Natural killer cell treated with Interleukin-12 subunit alpha and Interleukin-12 subunit beta and Interleukin-15 and Interleukin-18, amount 100 ng/mL, for 72 hours (primary cell): ENCODE measurements at regions not wholly inside any gene's neighbourhood (a gene's known extent, or its start where the extent isn't known, plus 50 kb on each side); places are given as distances from the start of the nearest gene placed in this dataset.
"Not testable (repeated sequence)": the region's sequence is repeated elsewhere in the genome, so short reads cannot be mapped to it uniquely, and the experiment has no call there.

Experiments used
- ATAC-seq, 2 donors: fragments of 150-1000 bp; cut with Tn5 transposase in 1 of 2; sonication (Bioruptor Pico), chemical (Tn5 transposase) in 1 of 2; 2 replicates each; pipeline ENCODE4 v1.10.0; 2021
- DNase-seq: peaks from one replicate; pipeline ENCODE4 v3.0.0; 2022; ENCODE audit warnings: low spot score
- H3K27ac Mint-ChIP-seq, 2 donors: 1 replicate in 1 of 2; 2 replicates in 1 of 2; pipeline ENCODE4 v1.8.0; 2022; ENCODE audit warnings: mixed read lengths in 2 of 2, mild to moderate bottlenecking in 1 of 2, moderate library complexity in 1 of 2
- H3K27me3 Mint-ChIP-seq, 2 donors: 1 replicate in 1 of 2; 2 replicates in 1 of 2; pipeline ENCODE4 v1.8.0; 2022; ENCODE audit warnings: mixed read lengths in 2 of 2
- H3K36me3 Mint-ChIP-seq: one replicate; pipeline ENCODE4 v1.8.0; 2022; ENCODE audit warnings: mixed read lengths
- H3K4me1 Mint-ChIP-seq, 2 donors: 1 replicate in 1 of 2; 2 replicates in 1 of 2; pipeline ENCODE4 v1.8.0; 2022; ENCODE audit warnings: low read depth in 2 of 2, mixed read lengths in 2 of 2, mild to moderate bottlenecking in 1 of 2
- H3K4me3 Mint-ChIP-seq: one replicate; pipeline ENCODE4 v1.8.0; 2022; ENCODE audit warnings: mixed read lengths
- H3K9me3 Mint-ChIP-seq: 2 replicates; pipeline ENCODE4 v1.8.0; 2022; ENCODE audit warnings: mixed read lengths

DNA sequence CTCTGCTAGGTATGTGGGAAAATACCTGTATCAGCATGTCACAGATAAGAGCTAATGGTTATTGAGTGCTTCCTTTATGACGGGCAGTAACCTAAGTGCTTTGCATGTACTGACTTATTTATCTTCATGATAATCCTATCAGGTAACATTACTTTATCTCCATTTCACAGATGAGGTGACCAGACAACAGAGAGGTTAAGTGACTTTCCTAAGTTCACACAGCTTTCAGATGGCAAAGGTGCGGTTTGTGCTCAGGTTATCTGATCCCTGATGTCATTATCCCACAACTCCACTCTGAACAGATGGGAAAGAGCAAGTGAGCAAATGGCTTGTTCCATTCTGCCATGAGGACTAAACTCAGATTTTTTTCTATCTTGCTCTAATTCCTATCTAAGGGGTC is 217.0 kb upstream of the PODXL start:
- ATAC-seq (no peak), DNase-seq (no peak)
- Mint-ChIP-seq H3K4me1 (no peaks in the 10 kb centered on the region), H3K36me3 (no peaks in the 10 kb centered on the region), H3K9me3 (no peaks in the 10 kb centered on the region), H3K27me3 (peaks cover 6 to 8% of the 10 kb centered on the region in 2 donors), H3K4me3 (no peak overlapping the region), H3K27ac (no peak overlapping the region)

DNA sequence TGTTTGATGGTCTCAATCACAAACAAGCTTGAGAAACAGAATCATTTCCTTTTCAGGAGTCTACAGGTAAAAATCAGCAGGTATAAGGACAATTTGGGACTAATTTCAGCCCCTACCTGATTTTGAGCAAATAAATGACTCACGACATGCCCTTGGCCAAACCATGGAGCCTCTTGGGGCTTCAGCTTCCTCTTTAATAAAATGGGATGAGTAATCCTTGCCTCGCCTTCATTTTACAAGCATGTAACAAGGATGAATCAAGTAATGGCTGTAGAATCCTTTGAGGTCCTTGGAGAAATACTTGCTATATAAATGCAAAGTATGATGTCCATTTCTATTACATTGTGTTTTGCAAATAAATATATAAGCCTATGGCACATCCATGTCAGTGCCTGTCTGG is 212.8 kb upstream of the PODXL start:
- DNase-seq (no peak), ATAC-seq (no peak)
- Mint-ChIP-seq H3K27ac (no peak overlapping the region), H3K4me1 (no peaks in the 10 kb centered on the region), H3K27me3 (peaks cover 8 to 12% of the 10 kb centered on the region in 2 donors), H3K9me3 (no peaks in the 10 kb centered on the region), H3K4me3 (no peak overlapping the region), H3K36me3 (no peaks in the 10 kb centered on the region)

DNA sequence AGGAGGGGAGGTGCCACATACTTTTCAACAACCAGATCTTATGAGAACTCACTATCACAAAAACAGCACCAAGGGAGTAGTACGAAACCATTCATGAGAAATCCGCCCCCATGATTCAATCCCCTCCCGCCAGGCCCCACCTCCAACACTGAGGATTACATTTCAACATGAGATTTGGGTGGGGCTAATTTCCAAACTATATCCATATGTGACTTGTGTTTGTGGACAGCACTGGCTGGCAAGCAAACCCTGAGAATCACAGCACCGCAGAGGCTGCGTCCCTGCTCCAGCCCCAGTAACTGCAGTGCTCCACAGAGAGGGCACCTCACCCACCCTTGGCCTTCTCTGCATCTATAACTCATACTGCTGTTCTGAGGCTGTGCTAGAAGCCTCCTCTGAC is 211.2 kb upstream of the PODXL start:
- H3K27me3 Mint-ChIP-seq = peaks cover 8 to 17% of the 10 kb centered on the region in 2 donors
- no peaks in the 10 kb centered on the region for H3K36me3 Mint-ChIP-seq
- H3K9me3 Mint-ChIP-seq = no peaks in the 10 kb centered on the region
- H3K4me3 Mint-ChIP-seq = no peak overlapping the region
- H3K27ac Mint-ChIP-seq = no peak overlapping the region
- DNase-seq (no peak), ATAC-seq (no peak)
- no peaks in the 10 kb centered on the region for H3K4me1 Mint-ChIP-seq

GRCh38 chr7:131765575-131765974 is 209.1 kb upstream of the PODXL start:
- no peaks in the 10 kb centered on the region for H3K36me3 Mint-ChIP-seq
- no peaks in the 10 kb centered on the region for H3K9me3 Mint-ChIP-seq
- peaks cover 11 to 18% of the 10 kb centered on the region in 2 donors for H3K27me3 Mint-ChIP-seq
- no peak overlapping the region for H3K27ac Mint-ChIP-seq
- H3K4me3 Mint-ChIP-seq = no peak overlapping the region
- no peaks in the 10 kb centered on the region for H3K4me1 Mint-ChIP-seq
- ATAC-seq = no peak
- DNase-seq = no peak

GRCh38 chr7:131764143-131764775 is 207.8 kb upstream of the PODXL start:
- Mint-ChIP-seq H3K36me3 (no peaks in the 10 kb centered on the region), H3K9me3 (no peaks in the 10 kb centered on the region), H3K27ac (no peak overlapping the region), H3K27me3 (peaks cover 24 to 30% of the 10 kb centered on the region in 2 donors), H3K4me3 (no peak overlapping the region), H3K4me1 (no peaks in the 10 kb centered on the region)
- DNase-seq (no peak), ATAC-seq (peak in 1 of 2 donors; percentile 37)

- no peak for ATAC-seq
- Mint-ChIP-seq H3K36me3 (no peaks in the 10 kb centered on the region), H3K4me1 (no peaks in the 10 kb centered on the region), H3K27ac (no peak overlapping the region), H3K9me3 (no peaks in the 10 kb centered on the region), H3K27me3 (peaks cover 33 to 34% of the 10 kb centered on the region in 2 donors), H3K4me3 (no peak overlapping the region)
- DNase-seq = no peak
Measured at GRCh38 chr7:131762753-131763152, 206.3 kb upstream of the PODXL start.

DNA sequence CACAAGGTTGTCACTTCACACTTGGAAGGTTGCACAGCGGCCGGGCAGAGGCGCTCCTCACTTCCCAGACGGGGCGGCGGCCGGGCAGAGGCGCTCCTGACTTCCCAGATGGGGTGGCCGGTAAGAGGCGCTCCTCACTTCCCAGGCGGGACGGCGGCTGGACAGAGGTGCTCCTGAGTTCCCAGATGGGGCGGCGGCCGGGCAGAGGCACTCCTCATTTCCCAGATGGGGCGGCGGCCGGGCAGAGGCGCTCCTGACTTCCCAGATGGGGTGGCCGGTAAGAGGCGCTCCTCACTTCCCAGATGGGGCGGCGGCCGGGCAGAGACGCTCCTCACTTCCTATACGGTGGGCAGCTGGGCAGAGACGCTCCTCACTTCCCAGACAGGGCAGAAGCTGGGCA is 199.4 kb upstream of the PODXL start:
- H3K36me3 Mint-ChIP-seq, H3K4me3 Mint-ChIP-seq, ATAC-seq, H3K27ac Mint-ChIP-seq, H3K9me3 Mint-ChIP-seq, H3K4me1 Mint-ChIP-seq, DNase-seq: not testable (repeated sequence)
- peaks cover 26 to 45% of the 10 kb centered on the region in 2 donors for H3K27me3 Mint-ChIP-seq

- Mint-ChIP-seq H3K27ac (no peak overlapping the region), H3K4me3 (no peak overlapping the region), H3K9me3 (peaks cover 2% of the 10 kb centered on the region), H3K36me3 (no peaks in the 10 kb centered on the region), H3K27me3 (peaks cover 17 to 27% of the 10 kb centered on the region in 2 donors), H3K4me1 (no peaks in the 10 kb centered on the region)
- ATAC-seq = no peak
- no peak for DNase-seq
Measured at GRCh38 chr7:131753620-131754222, 197.3 kb upstream of the PODXL start.

DNA sequence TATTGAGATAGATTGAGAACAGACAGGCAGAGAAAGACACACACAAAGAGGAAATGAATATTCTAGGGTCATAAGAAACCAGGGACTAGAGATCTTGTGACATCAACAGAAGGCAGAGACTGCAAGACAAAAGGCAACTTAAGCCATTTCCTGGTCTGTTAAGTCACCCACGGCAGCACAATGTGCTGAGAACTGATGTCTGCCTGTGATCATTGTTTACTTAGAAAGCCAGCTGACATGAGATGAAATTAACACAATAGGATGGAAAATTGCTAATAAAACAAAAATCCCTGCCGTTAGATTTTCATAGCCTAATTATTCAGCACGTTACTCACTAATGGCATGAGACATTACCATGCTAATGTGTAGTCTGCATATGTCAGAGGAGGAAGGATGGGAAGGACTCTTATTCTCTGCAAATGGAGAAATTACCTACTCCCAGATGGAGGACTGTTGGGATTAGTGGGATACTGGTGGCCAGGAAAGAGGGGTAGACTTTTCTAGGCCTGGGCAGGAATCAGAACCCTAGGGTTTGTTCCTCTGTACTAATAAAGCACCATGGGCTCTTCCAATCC is 191.3 kb upstream of the PODXL start:
- no peaks in the 10 kb centered on the region for H3K36me3 Mint-ChIP-seq
- DNase-seq (no peak), ATAC-seq (no peak)
- no peak overlapping the region for H3K4me3 Mint-ChIP-seq
- H3K9me3 Mint-ChIP-seq = peaks cover 2% of the 10 kb centered on the region
- no peaks in the 10 kb centered on the region for H3K4me1 Mint-ChIP-seq
- H3K27me3 Mint-ChIP-seq = peaks cover 24 to 34% of the 10 kb centered on the region in 2 donors
- H3K27ac Mint-ChIP-seq = no peak overlapping the region

GRCh38 chr7:131745390-131746248 is 189.2 kb upstream of the PODXL start:
- no peak overlapping the region for H3K4me3 Mint-ChIP-seq
- no peaks in the 10 kb centered on the region for H3K4me1 Mint-ChIP-seq
- DNase-seq (no peak), ATAC-seq (no peak)
- H3K36me3 Mint-ChIP-seq = no peaks in the 10 kb centered on the region
- H3K27ac Mint-ChIP-seq = no peak overlapping the region
- H3K27me3 Mint-ChIP-seq = peaks cover 26 to 30% of the 10 kb centered on the region in 2 donors
- peaks cover 2% of the 10 kb centered on the region for H3K9me3 Mint-ChIP-seq

DNA sequence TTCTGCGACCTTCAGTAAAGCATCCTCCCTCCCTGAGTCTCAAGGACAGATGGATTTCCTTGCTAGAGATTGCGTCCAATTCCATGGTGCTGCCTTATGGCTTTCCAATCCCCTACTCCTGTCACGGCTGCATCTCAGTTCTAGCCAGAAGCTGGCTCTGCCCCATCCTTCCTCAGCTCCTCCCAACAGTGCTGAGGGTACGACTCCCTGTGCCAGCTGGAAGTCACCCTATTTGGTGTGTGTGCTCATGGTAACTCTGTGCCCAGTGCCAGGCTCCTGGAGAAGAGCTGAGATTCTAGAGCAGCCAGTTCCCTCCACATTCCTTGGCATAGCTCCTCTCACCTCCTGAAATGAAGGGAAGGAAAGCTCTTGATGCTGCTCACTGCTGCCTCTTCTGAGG is 185.0 kb upstream of the PODXL start:
- Mint-ChIP-seq H3K4me3 (no peak overlapping the region), H3K27ac (no peak overlapping the region), H3K27me3 (peaks cover 25 to 32% of the 10 kb centered on the region in 2 donors), H3K4me1 (no peaks in the 10 kb centered on the region), H3K9me3 (no peaks in the 10 kb centered on the region), H3K36me3 (no peaks in the 10 kb centered on the region)
- no peak for ATAC-seq
- DNase-seq = no peak

DNA sequence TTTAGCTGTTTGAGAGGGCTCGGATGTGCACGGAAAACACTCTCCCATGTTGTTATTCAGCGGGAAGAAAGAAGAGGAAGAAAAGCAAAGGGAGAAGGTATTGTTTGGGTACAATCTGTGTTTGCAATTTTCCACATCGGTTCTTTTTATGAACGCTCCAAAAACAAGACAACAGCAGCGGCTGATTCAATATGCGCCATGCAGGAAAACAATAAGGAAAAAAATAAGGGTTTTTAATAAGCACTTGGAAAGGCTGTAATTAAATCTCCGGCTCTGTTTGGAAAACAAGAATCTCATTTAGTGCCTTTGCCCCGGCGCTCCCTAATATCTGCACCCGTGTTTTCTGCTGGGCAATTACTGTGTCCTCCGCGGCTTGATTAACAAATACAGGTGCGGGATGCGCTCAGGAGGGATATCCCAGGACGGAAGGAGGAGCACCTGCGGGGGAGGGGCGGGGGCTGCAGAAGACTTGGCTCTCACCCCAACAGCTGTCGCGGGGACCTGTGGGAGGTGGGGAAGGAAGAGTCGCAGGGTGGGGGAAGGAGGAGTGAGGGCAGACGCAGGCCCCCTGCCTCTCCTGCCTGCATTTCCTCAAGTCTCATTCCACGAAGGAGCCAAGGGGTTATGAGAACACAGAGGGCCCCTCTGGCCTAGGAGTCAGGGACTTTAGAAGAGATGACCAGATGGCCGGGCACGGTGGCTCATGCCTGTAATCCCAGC is 181.5 kb upstream of the PODXL start:
- H3K27ac Mint-ChIP-seq = no peak overlapping the region
- H3K4me1 Mint-ChIP-seq = no peaks in the 10 kb centered on the region
- H3K4me3 Mint-ChIP-seq = no peak overlapping the region
- no peaks in the 10 kb centered on the region for H3K36me3 Mint-ChIP-seq
- H3K27me3 Mint-ChIP-seq = peaks cover 21 to 25% of the 10 kb centered on the region in 2 donors
- no peaks in the 10 kb centered on the region for H3K9me3 Mint-ChIP-seq
- ATAC-seq (no peak), DNase-seq (no peak)

DNA sequence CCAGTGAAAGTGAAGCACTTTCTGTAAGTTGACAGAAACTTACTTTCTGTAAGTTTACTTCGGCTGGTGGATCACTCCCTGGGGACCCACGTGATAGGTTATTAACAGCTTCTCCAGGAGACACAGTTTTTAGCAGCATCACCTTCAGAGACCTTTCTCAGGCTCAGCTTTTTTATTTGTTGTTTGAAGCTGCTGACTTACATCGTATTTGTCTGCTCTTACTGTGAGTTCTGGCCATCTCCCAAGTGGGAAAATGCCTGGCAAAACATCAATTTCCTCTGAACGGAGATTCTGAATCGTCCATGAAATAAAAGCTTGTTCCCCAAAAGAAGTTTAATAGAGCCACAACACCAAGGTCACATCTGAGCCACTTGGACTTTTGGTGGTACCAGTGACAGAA is 178.7 kb upstream of the PODXL start:
- Mint-ChIP-seq H3K9me3 (no peaks in the 10 kb centered on the region), H3K27ac (no peak overlapping the region), H3K4me3 (no peak overlapping the region), H3K27me3 (peaks cover 24 to 40% of the 10 kb centered on the region in 2 donors), H3K36me3 (no peaks in the 10 kb centered on the region), H3K4me1 (no peaks in the 10 kb centered on the region)
- DNase-seq (no peak), ATAC-seq (no peak)
